ENCODE measurements at regions not wholly inside any gene's neighbourhood (a gene's known extent, or its start where the extent isn't known, plus 50 kb on each side); places are given as distances from the start of the nearest gene placed in this dataset.

- Histone ChIP-seq H3K27me3 (ENCODE audit: low read length) (no peaks in the 10 kb centered on the region), H3K9ac (ENCODE audit: low read length) (no peak overlapping the region), H3K79me2 (ENCODE audit: low read length) (no peaks in the 10 kb centered on the region), H3K4me1 (ENCODE audit: insufficient read depth, low read length) (0 out of 2 replicates have a peak, but pooled peaks cover 5% of the 10 kb centered on the region), H2AFZ (ENCODE audit: low read length) (no peak overlapping the region), H3K4me2 (ENCODE audit: low read length) (no peak overlapping the region), H3K36me3 (ENCODE audit: low read depth, low read length) (no peaks in the 10 kb centered on the region), H3K9me2 (replicated peaks; ENCODE audit: low read length) (no peaks in the 10 kb centered on the region), H3F3A (ENCODE audit: low read length, unreplicated experiment) (no peaks in the 10 kb centered on the region), H3K9me3 (ENCODE audit: low read length) (no peaks in the 10 kb centered on the region), H3K27ac (ENCODE audit: low read length) (no peak overlapping the region), H4K20me1 (ENCODE audit: low read length) (no peaks in the 10 kb centered on the region), H3K4me3 (ENCODE audit: low read length) (no peak overlapping the region)
- POLR2A ChIA-PET (ENCODE audit: unreplicated experiment) = no interaction called here
- ATAC-seq (no peak), DNase-seq (no peak)
- no TSS peak for BruUV-seq (replicated peaks)
- TF ChIP-seq EZH2 (IDR thresholded peaks at IDR 0.05; ENCODE audit: low read length, unreplicated experiment) (no peak), CTCF (conservative IDR thresholded peaks at IDR 0.05; ENCODE audit: low read depth, low read length) (no peak), EZH2phosphoT487 (IDR thresholded peaks at IDR 0.05; ENCODE audit: borderline replicate concordance, low read length) (no peak)
- CTCF ChIA-PET = no interaction called here
- intact Hi-C loops (cut with micrococcal nuclease) = loop anchor here (10.0 kb wide), 1 partner anchor 1113 kb away; no protein-coding TSS in a partner anchor
Measured at GRCh38 chr7:81492240-81492639, 277.6 kb downstream of the HGF start.

GRCh38 chr7:81491573-81491972 is 278.3 kb downstream of the HGF start:
- ChIA-PET CTCF (no interaction called here), POLR2A (ENCODE audit: unreplicated experiment) (interaction anchor here (0.6 kb wide), 1 partner anchor 230 kb away, joined by 3 read pairs; no protein-coding TSS in a partner anchor)
- no peak overlapping the region for H3K4me2 ChIP-seq (ENCODE audit: low read length)
- H3K4me3 ChIP-seq (ENCODE audit: low read length) = no peak overlapping the region
- H3F3A ChIP-seq (ENCODE audit: low read length, unreplicated experiment) = no peaks in the 10 kb centered on the region
- no TSS peak for BruUV-seq (replicated peaks)
- no peaks in the 10 kb centered on the region for H3K79me2 ChIP-seq (ENCODE audit: low read length)
- DNase-seq = no peak
- H2AFZ ChIP-seq (ENCODE audit: low read length) = no peak overlapping the region
- H3K36me3 ChIP-seq (ENCODE audit: low read depth, low read length) = no peaks in the 10 kb centered on the region
- H3K9ac ChIP-seq (ENCODE audit: low read length) = no peak overlapping the region
- intact Hi-C loops (cut with micrococcal nuclease) = loop anchor here (10.0 kb wide), 1 partner anchor 1113 kb away; no protein-coding TSS in a partner anchor
- peak; percentile 48 for ATAC-seq
- no peaks in the 10 kb centered on the region for H3K9me2 ChIP-seq (replicated peaks; ENCODE audit: low read length)
- no peaks in the 10 kb centered on the region for H3K9me3 ChIP-seq (ENCODE audit: low read length)
- no peak overlapping the region for H3K27ac ChIP-seq (ENCODE audit: low read length)
- no peaks in the 10 kb centered on the region for H3K27me3 ChIP-seq (ENCODE audit: low read length)
- H3K4me1 ChIP-seq (ENCODE audit: insufficient read depth, low read length) = 0 out of 2 replicates have a peak, but pooled peaks cover 5% of the 10 kb centered on the region
- TF ChIP-seq EZH2phosphoT487 (IDR thresholded peaks at IDR 0.05; ENCODE audit: borderline replicate concordance, low read length) (no peak), EZH2 (IDR thresholded peaks at IDR 0.05; ENCODE audit: low read length, unreplicated experiment) (no peak), CTCF (conservative IDR thresholded peaks at IDR 0.05; ENCODE audit: low read depth, low read length) (no peak)
- H4K20me1 ChIP-seq (ENCODE audit: low read length) = no peaks in the 10 kb centered on the region

- H3K4me3 ChIP-seq (ENCODE audit: low read length) = no peak overlapping the region
- no peaks in the 10 kb centered on the region for H3F3A ChIP-seq (ENCODE audit: low read length, unreplicated experiment)
- H3K79me2 ChIP-seq (ENCODE audit: low read length) = no peaks in the 10 kb centered on the region
- no peaks in the 10 kb centered on the region for H3K9me3 ChIP-seq (ENCODE audit: low read length)
- H4K20me1 ChIP-seq (ENCODE audit: low read length) = no peaks in the 10 kb centered on the region
- no peaks in the 10 kb centered on the region for H3K36me3 ChIP-seq (ENCODE audit: low read depth, low read length)
- BruUV-seq (replicated peaks) = no TSS peak
- TF ChIP-seq EZH2 (IDR thresholded peaks at IDR 0.05; ENCODE audit: low read length, unreplicated experiment) (no peak), CTCF (conservative IDR thresholded peaks at IDR 0.05; ENCODE audit: low read depth, low read length) (no peak), EZH2phosphoT487 (IDR thresholded peaks at IDR 0.05; ENCODE audit: borderline replicate concordance, low read length) (no peak)
- H3K27ac ChIP-seq (ENCODE audit: low read length) = no peak overlapping the region
- H3K4me2 ChIP-seq (ENCODE audit: low read length) = no peak overlapping the region
- H3K27me3 ChIP-seq (ENCODE audit: low read length) = no peaks in the 10 kb centered on the region
- no peaks in the 10 kb centered on the region for H3K9me2 ChIP-seq (replicated peaks; ENCODE audit: low read length)
- H2AFZ ChIP-seq (ENCODE audit: low read length) = no peak overlapping the region
- POLR2A ChIA-PET (ENCODE audit: unreplicated experiment) = no interaction called here
- 0 out of 2 replicates have a peak, but pooled peaks cover 5% of the 10 kb centered on the region for H3K4me1 ChIP-seq (ENCODE audit: insufficient read depth, low read length)
- intact Hi-C loops (cut with micrococcal nuclease) = no loop called here
- peak; percentile 7 for DNase-seq
- no peak overlapping the region for H3K9ac ChIP-seq (ENCODE audit: low read length)
- ATAC-seq = peak; percentile 28; the same call in 1 of the 2 replicates
- CTCF ChIA-PET = interaction anchor here (1.3 kb wide), 1 partner anchor 11 kb away, joined by 3 read pairs; no protein-coding TSS in a partner anchor
Measured at GRCh38 chr7:81488210-81488609, 281.6 kb downstream of the HGF start.
